ENCODE measurements at regions not wholly inside any gene's neighbourhood (a gene's known extent, or its start where the extent isn't known, plus 50 kb on each side); places are given as distances from the start of the nearest gene placed in this dataset.

DNA sequence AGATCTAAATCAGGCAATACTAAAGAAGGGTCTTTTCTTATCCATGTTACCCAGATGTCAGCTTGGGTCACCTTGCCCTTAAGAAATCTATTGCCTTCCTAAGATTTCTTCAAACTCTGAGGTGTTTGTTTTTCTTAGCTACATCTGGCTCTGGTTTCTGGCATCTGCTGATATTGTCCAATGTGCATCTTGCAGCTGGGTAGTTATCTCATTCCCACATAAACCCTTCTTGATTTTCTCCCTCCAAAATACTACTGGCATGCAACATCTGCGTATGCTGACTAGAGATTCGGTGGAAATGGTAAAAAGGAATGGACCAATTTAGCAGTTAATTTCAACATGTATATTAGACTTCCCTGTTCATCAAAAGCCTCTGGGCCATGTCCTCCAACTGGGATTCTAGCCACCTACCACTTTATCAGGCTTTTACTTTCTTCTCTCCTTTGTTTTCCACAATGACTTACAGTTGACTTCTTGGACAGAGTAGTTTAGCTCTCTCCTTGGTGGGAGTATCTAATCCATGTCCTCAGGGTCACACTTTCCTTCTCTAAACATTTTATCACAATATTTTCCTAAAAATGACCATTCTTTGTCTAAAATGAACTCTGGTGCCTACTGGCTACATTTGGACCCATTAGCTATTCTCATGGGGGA is 324.8 kb upstream of the FAR2 start:
- no peak for DNase-seq (ENCODE audit: low spot score)

DNA sequence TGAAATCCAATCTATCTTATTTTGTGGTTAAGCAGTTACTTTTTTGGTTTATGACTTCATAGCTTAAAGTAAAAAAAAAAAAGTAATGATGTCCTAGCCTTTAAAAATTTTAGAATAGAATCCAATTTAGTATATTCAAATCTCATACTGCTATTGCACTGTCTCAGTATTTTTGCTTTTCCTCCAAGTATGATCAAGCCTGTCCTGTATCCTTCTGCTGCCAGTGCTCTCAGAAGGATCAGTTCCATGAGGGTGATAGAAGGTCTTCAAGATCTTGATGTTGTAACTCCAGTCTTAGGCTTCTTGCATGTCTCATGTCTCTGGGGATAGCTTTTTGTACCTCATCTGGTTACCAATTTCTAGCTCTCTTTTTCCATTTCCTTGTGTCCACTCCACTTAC is 324.2 kb upstream of the FAR2 start:
- DNase-seq (ENCODE audit: low spot score) = no peak

DNA sequence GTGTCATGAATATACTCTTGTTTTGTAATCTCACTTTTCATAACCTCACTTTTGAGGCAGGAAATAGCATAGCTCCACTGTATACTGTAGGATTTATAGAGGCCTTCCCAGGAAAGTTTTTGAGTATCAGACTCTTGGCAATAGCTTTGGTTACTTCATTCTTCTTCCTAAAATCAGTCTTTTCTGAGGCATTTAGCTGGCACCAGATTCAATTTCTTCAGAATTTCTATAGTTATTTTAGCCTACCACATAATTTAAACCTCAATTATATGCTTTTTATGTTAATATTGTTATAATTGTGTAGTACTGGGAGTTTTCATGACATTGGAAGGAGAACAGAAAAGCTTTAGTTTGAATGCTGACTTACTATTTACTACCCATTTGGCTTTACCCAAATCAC is 322.3 kb upstream of the FAR2 start:
- no peak for DNase-seq (ENCODE audit: low spot score)

DNA sequence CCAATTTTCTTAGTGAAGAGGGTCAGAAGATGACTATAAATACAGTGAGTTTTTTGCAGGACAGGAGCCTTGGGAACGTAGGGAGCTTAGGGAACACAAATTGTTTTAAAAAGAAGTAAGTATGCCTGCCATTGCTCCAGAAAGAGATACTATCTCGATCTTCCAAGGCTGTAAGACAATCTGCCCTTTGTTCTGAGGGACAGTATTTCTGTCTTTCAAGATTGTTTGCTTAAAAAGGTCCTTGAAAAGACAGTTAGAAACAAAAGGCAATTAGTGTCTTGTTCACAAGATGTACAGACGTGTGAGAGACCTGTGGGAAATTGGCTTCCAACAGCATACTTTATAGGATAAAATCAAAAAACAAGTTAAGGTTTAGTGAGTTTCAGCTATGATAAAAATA is 321.2 kb upstream of the FAR2 start:
- no peak for DNase-seq (ENCODE audit: low spot score)

DNA sequence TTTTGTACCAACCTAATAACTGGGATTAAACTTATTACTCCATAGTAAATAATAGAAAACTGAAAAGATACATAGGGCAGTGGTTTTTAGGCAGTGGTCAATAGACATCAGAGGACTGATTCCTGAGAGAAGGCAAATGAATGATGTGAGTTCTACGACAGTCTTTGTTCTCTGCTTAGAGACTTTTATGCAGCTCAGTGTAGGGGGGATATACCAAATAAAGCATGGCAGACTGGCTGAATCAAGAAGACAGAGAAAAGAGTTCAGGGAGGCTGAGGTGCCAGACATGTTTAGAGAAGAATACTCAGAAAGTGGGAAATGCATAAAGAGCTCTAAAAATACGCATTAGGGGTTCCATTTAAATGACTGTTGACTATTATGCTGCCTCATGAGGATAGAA is 320.8 kb upstream of the FAR2 start:
- no peak for DNase-seq (ENCODE audit: low spot score)

DNA sequence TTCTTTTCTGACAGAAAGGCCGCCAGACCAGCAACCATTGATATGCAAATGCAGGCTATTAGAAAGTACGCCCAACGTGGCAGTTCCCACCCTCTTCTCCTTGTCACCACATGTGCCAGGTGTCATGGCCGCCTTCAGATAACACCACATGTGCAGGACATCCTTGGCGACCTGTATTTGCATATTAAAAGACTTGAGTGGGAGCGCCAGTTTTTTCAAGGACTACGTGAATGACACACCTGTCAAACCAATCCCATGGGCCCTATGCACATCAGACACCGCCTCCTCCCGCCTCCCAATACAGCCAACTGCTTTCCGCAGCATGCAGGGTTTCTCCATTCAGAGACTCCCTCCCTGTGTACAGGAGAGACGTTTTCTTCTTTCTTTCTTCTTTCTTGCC is 318.6 kb upstream of the FAR2 start:
- DNase-seq (ENCODE audit: low spot score) = no peak

DNA sequence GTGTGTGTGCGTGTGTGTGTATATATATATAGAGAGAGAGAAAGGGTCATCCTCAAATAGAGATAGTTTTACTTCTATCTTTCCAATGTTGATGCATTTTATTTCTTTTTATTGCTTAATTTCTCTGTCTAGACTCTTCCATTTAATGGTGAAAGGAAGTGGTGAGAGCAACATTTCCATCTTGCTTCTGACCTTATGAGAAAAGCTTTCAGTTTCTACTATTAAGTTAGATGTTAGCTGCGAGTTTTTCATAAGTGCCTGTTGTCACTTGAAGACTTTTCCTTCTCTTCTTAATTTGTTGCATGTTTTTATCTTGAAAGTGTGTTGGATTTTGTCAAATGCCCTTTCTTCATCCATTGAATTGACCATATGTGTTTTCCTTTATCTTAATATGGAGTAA is 304.4 kb upstream of the FAR2 start:
- DNase-seq (ENCODE audit: low spot score) = no peak

DNA sequence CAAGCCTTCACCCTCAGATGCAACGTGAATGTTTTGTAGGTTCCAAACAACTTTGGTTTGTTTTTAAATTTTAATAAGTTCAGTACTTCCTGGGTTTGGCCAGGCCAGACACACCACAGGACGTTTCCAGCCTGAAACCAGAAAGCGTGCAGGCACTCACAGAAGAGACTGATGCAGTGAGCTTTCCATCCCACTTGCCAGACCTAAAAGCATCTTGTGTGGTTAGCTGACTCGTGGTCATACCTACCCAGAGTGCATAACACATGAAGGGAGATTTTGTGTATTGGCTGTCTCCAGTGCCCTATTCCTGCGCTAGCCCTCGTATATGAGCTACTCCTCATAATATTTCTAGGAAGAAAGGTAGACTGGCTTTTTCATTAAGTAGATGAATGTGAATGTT is 297.3 kb upstream of the FAR2 start:
- no peak for DNase-seq (ENCODE audit: low spot score)

DNA sequence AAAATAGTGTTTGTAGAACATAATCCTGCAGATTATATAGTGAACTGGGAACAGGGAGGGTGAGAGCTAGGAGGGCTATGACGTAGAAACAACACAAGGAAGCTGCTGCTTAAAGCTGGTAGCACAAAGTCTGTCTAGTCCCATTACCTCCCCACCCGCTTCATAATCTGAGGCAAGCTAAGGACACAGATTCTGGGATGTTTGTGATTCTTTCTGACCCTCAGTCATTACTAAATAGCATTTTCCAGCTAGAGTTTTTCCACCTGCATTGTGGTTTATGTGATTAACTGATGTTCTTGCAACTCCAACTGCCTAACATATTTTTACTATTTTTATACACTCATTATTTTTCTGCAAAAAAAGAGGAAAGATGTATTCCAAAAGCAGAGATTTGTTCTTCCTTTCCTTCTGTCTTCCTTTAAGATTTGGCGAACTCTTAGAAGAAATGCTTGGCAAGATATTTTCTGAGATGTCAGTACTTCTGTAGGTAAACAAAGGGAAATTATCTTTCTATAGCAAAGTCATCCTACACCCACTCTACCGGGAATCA is 293.2 kb upstream of the FAR2 start:
- no peak for DNase-seq (ENCODE audit: low spot score)

DNA sequence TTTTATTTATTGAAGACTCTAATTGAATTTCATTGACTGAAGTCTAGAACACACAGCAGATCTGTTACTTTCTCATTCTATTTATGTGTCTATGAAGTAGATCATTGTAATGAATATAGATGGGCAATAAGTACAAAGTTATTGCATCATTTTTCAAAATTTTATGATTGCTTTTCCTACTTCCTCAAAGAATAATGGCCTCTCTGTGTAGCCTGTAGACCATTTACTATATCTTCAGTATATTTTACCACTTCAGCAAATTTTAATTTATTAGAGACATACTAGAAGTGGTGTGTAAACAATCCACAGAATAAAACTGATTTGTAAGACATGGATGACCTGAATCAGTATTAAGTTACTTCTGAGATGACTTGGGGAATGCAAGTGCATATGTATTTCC is 291.7 kb upstream of the FAR2 start:
- DNase-seq (ENCODE audit: low spot score) = no peak

DNA sequence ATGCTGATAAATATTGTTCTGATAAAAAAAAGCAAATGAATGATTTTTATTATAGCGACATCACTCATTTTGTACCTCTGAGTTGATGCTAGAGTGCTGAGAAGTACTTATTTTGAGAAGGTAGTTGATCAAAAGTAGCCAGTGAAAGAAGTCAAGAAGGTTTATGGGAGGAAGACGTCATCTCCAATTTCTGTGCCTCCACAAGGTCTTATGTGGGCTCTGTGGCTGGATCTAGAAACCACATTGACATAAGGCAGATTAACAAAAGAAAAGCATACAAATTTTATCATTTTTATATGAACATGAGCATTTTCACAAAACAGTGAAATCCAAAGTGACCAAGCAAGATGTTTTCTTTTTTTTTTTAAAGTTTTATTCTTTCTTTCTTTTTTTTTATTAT is 289.5 kb upstream of the FAR2 start:
- DNase-seq (ENCODE audit: low spot score) = no peak

DNA sequence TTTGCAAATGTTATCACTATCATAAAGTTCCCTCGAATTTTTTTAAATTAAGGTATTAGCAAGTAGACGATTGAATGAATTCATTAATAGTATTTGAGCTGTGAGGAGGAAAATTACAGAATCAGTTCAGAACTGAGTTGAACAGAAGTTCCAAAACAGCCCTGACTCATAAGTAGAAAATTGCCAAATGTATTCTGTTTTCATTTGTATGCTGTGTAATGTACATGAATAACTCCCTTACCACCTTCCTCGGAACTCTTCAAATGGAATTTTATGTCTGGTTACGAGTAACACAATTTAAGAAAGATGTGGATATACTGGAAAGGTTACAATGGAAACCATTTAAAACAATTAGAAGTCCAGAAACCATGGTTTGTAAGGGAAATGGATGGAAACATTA is 283.3 kb upstream of the FAR2 start:
- no peak for DNase-seq (ENCODE audit: low spot score)

DNA sequence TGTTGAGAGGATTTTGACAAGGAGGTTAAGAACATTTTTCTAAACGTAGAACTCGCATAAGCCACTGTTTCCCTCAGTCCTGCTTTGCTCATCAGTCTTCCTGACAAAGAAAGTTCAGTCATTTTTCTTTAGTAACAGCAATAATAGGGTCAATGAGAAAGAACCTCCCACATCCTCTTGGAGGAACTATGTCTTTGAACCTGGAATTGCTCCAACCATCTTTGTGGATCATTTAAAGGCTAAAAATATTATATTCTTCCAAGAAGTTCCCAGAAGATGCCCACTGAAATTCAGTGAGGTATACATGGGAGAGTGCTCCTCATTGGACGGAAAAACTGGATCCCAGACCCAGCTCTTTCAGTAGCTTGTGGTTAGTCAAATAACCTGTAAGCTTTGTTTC is 282.8 kb upstream of the FAR2 start:
- DNase-seq (ENCODE audit: low spot score) = no peak

DNA sequence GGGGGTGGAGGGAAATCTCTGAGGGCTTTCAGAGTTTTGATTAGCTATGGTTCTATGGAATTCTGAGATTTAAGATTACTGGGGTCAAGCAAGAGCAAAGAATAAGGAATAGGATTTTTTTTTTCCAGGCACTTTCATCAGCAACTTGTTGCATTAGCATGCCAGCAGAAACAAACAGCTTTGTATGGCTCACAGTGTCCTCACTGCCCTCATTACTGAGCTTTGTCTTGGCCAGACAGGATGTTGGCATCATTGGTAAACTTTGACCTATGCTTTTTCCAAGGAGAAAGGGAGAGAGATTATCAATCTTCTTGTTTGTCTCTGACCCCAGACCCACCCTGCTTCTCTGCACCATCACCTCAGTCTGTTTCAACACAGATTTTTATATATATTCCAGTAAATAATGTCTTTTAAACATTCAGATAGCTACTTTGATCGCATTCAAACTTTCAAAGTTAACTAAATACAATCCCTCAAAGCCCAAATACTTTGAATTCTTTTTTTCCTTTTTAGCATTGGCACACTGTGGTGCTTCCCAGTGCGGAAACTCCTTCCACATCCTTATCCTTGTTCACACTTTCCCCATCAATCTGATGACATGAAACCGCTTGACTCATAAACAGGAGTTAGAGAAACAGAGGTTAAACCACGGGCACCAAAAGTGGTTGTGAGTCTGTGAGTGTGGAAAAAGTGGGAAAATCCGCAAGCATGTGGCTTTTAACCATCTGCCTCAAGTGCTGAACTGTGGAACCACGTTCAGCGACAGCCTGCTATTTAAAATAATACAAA is 282.2 kb upstream of the FAR2 start:
- no peak for DNase-seq (ENCODE audit: low spot score)

DNA sequence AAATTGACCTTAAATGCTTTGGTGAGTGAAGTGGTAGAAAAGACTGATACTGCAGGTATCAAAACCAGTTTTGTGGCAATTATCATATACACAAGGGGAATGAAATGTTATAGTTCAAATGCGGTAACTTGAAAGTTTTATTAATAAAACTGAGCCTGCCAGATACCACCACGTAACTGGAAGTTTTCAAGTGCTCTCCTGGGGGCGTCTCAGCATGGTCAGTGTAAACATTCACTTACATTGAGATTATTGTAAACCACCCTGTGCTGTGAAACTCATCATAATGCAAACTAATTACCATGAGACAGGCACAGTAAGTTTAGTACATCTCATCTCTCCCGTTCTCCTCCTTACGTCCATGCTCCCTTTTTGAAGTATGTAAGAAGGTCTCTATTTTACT is 280.7 kb upstream of the FAR2 start:
- DNase-seq (ENCODE audit: low spot score) = no peak

DNA sequence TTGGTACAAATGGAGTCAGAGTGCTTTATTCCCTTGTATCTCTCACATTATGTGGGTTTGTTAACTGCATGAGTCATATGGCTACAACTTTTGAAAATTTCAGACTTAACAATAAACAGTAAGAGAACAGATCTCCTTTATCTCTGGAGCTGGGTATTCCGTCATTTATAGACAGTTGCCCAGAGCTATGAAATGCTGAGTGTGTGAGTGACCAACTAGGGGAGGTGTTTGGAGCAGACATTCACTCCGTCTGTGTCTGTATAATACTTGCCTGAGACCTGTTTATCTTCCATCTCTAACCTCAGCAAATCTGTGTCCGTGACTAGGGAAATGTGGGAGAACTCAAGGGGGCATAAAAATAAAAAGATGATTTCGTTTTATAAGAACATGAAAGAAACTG is 279.9 kb upstream of the FAR2 start:
- DNase-seq (ENCODE audit: low spot score) = no peak

DNA sequence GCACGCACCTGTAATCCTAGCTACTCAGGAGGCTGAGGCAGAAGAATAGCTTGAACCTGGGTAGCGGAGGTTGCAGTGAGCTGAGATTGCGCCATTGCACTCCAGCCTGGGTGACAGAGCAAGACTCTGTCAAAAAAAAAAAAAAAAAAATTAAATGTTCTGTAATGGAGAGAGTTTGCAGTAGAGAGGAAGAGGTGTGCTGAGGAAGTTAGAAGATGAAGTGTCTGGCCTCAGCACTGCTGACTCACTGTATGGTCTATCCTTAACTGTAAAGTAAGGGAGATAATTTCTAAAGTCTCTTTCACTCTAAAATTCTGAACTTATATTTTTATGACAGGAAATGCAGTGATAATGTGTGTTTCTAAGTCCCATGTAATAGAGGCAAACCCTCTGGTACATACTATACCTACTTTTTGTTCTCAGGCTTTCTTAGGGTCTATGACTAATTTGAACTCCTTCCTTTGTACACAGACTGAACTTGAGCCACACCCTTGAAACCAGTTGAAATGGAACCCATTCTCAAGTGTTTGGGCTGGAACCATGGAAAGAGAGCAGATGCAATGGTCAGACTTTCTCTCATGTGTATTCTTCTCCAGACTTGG is 278.1 kb upstream of the FAR2 start:
- DNase-seq (ENCODE audit: low spot score) = no peak

DNA sequence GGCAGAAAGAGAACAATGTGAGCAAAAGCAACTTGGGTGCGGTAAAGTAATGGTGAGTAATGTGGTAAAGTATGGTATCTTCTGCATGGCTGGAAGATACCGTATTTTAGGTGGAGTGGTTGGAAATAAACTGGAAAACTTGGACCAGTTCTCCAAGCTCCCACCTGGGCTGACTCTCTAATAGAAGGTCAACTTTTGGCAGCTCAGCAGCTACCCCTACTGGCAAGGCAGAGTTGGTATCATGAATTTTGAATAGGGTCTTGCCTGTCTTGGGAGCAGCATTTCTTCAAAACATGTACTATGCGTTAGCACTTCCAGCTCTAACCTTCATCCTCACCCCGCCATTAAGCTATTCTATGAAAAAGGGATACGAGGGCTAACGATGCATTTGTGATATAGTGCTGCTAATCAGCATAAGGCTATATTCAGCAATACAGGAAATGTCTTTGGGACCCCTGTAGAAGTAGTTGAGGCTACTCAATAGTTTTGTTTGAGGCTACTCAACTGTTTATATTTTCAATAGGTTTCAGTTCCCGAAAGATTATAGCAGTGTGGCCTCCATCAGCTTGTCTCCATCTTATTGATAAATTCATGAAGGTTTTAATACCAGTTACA is 276.3 kb upstream of the FAR2 start:
- DNase-seq (ENCODE audit: low spot score) = peak; percentile 73

DNA sequence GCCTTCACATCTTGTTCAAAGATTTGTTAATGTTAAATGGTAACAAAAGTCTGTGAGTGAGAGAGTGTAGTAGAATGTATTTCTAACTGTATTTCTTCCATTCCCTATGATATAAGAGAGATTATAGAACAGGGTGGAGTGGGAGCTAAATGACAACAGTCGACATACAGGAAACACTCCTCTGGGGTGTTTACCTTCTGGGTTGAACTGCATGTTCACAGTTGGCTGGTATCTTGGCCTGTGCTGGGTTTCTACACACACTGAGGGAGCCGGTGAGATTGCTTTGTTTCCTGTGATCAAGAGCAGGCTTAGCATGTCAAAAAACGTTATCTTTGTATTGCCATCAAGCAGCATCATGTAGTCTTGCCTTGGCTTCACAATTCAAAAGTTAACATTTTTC is 274.3 kb upstream of the FAR2 start:
- DNase-seq (ENCODE audit: low spot score) = no peak

DNA sequence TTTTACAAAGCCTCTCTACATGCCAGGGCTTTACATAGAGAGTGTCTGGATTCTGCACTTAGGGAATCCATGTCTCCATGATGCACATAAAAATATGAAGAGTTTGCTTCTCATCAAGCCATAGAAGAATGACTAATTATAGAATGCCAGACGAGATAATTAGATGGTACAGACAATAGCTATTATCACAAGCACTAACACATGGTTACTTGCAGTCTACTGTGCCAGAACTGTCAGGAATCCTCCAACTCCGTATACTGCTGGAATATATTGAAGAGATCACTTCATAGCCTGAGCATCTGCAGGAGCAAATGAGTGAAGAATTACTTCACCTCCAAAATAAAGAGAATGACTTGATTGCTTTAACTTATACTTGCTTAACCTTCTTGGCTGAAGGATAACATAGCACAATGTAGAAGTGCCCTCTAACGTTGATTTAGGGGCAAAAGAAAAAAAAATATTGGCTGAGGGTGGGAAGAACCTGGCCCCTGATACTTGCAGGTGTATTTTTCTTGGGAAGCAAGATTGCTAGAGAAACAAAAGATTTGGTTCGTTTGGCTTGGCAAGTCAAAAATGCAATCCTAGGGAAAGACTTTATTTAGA is 272.8 kb upstream of the FAR2 start:
- no peak for DNase-seq (ENCODE audit: low spot score)

DNA sequence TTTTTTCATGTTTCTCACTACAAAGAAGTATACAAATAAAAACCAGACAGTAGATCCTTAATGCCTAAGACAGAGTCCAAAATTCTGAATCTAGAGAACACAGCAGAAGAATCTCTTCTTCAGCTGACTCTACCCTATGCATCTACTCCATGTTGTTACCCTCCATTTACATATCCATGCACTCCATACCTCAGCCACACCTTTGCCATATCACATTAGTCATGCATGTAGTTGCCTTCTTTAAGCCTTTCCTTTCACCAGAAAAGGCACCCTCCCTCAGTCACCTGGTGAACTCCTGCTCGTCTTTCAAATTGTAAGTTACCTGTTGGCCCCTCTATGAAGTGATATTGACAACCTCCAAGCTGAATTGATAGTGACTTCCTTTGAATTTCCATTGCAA is 271.2 kb upstream of the FAR2 start:
- DNase-seq (ENCODE audit: low spot score) = no peak

DNA sequence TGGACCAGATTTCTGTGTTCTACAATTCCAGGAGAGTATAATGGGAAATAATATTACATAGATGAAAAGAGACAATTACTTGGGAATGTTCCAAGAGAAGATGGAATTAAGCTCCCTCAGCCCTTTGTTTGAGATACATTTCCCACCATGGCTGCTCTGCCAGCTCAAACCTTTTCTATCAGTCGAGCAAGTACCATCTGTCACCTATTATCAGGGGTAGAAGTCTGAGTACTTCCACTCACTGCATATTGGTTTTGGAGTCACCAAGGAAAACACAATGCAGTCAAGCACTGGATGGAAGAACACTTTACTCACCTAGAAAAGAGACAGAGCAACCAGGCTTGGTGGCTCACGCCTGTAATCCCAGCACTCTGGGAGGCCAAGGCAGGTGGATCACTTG is 270.4 kb upstream of the FAR2 start:
- DNase-seq (ENCODE audit: low spot score) = no peak

DNA sequence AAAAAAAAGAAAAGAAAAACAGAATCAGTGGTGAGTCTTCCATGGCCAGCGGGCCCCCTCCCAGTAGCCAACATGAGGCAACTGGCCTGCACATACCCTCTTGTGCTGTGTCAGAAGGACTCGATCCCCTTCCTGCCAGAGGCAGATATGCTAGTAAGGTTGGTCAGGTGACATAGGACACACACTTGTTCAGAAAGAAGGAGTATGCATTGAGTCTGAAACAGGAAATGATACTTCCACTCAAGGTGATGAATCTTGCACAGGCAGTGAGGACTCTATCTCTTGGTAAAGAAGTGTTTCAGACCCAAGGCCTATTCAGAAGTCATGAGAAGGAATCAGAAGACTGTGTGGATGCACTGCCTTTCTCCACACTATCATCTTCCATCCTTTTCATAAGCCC is 269.7 kb upstream of the FAR2 start:
- DNase-seq (ENCODE audit: low spot score) = no peak
